T-helper 17 cell (primary cell): ENCODE measurements at regions not wholly inside any gene's neighbourhood (a gene's known extent, or its start where the extent isn't known, plus 50 kb on each side); places are given as distances from the start of the nearest gene placed in this dataset.
A peak's percentile ranks its signal among the peaks of the same experiment; 100 is the strongest.

Source experiments
- ATAC-seq: fragments of 150-1000 bp; cut with Tn5 transposase; 2 replicates; pipeline ENCODE4 v1.10.0; 2021; ENCODE audit warnings: mild to moderate bottlenecking, moderate library complexity
- DNase-seq, 3 donors: peaks; one replicate each; pipeline versions ENCODE4 v3.0.0 to v3.0.0-alpha.2; 2020 to 2021
- H3K9me3 ChIP-seq: one replicate; pipeline ENCODE4 v1.7.0; 2013; ENCODE audit warnings: low read length, mild to moderate bottlenecking; ENCODE audit not compliant: control insufficient read depth, poor library complexity, severe bottlenecking
- H3K27ac Mint-ChIP-seq: one replicate; pipeline ENCODE4 v1.8.0; 2022; ENCODE audit warnings: mild to moderate bottlenecking, moderate library complexity, mixed read lengths
- H3K27me3 Mint-ChIP-seq: one replicate; pipeline ENCODE4 v1.8.0; 2022; ENCODE audit warnings: mixed read lengths
- H3K36me3 Mint-ChIP-seq: one replicate; pipeline ENCODE4 v1.8.0; 2022; ENCODE audit warnings: low read depth, mixed read lengths
- H3K4me1 Mint-ChIP-seq: one replicate; pipeline ENCODE4 v1.8.0; 2022; ENCODE audit warnings: mild to moderate bottlenecking, mixed read lengths
- H3K4me3 Mint-ChIP-seq: one replicate; pipeline ENCODE4 v1.8.0; 2022; ENCODE audit warnings: mild to moderate bottlenecking, moderate library complexity, mixed read lengths

- H3K27ac Mint-ChIP-seq, result no peak overlapping the region
- peaks cover 12% of the 10 kb centered on the region for H3K27me3 Mint-ChIP-seq
- H3K36me3 Mint-ChIP-seq, result peaks cover 3% of the 10 kb centered on the region
These were observed 581.8 kb upstream of the WWC1 start for GRCh38 chr5:167709625-167710024.

DNA sequence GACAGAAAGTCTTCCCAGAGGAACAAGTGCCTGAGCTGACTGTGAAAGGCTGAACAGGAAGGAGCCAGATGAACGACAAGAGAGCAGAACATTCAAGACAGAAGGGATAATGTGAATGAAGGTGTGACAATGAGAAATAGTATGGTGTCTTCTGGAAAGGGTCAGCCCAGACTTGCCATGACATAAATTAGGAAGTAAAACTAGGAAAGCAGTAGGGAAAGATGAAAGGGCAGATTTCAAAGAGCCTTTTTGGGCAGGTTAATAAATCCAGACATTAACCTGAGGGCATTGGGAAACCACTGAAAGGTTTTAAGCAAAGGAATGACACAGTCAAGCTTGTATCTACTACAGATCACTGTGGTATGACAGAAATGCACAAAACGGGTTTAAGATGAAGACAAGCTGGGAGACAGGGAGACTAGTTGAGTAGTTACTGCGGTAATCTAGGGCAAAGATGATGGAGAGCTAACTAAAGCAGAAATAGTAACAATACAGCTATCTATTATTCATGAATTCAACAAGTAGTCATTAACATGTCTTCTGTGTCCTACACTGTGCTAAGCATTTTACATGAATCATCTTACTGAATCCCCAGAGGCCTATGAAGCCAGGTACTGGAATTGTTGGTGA is 580.9 kb upstream of the WWC1 start:
- peaks cover 12% of the 10 kb centered on the region for H3K27me3 Mint-ChIP-seq

More at GRCh38 chr5:167709625-167710024, 581.8 kb upstream of the WWC1 start:
- ATAC-seq (no peak), DNase-seq (no peak)
- H3K9me3 ChIP-seq, result no peaks in the 10 kb centered on the region
- H3K4me3 Mint-ChIP-seq, result no peak overlapping the region
- no peaks in the 10 kb centered on the region for H3K4me1 Mint-ChIP-seq

DNA sequence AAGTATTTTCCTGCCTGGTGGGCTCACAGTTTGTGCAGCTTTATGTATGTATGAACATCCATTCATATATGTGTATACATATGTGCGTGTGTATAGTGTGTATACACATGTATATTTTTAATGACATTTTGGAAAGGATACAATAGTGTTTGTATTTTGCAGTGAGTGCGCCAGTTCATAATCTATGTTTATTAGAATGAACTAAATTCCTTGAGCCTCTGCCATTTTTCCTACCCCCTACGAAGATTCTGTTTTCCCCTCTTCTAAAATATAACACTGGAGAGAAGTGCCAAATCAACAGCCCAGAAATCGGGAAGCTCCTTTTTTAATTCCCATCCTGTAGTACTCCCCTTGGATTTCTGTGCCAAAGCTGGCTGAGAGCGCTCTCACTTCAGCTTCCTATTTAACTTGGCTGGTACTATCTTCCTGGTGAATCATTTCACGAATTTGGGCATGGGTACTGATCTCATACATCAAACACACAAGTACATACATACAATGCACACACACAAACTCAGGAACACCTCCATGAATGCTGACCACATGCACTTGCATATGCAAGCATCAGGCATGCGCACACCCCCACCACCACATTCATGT is 578.4 kb upstream of the WWC1 start:
- H3K27ac Mint-ChIP-seq, result no peak overlapping the region
- no peaks in the 10 kb centered on the region for H3K9me3 ChIP-seq
- no peaks in the 10 kb centered on the region for H3K4me1 Mint-ChIP-seq
- H3K27me3 Mint-ChIP-seq, result peaks cover 12% of the 10 kb centered on the region
- ATAC-seq, result no peak
- H3K4me3 Mint-ChIP-seq, result no peak overlapping the region
- DNase-seq, result no peak
- H3K36me3 Mint-ChIP-seq, result no peaks in the 10 kb centered on the region

More for the DNA sequence above, 580.9 kb upstream of the WWC1 start:
- no peaks in the 10 kb centered on the region for H3K9me3 ChIP-seq
- H3K4me3 Mint-ChIP-seq, result no peak overlapping the region
- H3K36me3 Mint-ChIP-seq, result peaks cover 3% of the 10 kb centered on the region
- H3K27ac Mint-ChIP-seq, result no peak overlapping the region
- H3K4me1 Mint-ChIP-seq, result no peaks in the 10 kb centered on the region
- DNase-seq, result no peak
- no peak for ATAC-seq

DNA sequence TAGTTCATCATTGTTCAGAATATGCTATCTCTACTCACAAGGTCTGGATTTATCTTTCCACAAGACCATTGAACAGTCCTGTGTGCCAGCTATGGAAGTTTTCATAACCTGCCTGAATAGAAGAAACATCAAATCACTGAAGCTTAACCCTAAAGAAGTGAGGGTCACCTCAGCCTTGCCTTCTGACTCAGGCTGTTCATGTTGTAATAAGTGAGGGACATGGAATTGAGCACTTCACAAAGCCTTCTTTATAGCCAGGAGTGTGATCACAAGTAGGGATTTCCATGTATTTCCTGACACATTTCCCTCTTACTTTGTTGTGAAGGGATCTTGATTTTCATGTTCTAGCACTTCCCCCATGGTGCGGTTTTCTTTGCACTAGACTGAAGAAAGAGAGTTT is 577.5 kb upstream of the WWC1 start:
- Mint-ChIP-seq H3K27me3 (peaks cover 16% of the 10 kb centered on the region), H3K4me3 (no peak overlapping the region), H3K27ac (no peak overlapping the region), H3K4me1 (no peaks in the 10 kb centered on the region), H3K36me3 (no peaks in the 10 kb centered on the region)
- DNase-seq, result no peak
- no peak for ATAC-seq
- no peaks in the 10 kb centered on the region for H3K9me3 ChIP-seq

- Mint-ChIP-seq H3K27ac (no peak overlapping the region), H3K4me1 (no peaks in the 10 kb centered on the region), H3K4me3 (no peak overlapping the region), H3K36me3 (no peaks in the 10 kb centered on the region), H3K27me3 (peaks cover 27% of the 10 kb centered on the region)
- DNase-seq, result no peak
- ATAC-seq, result no peak
- H3K9me3 ChIP-seq, result no peaks in the 10 kb centered on the region
These were observed 575.2 kb upstream of the WWC1 start for GRCh38 chr5:167716126-167716775.

- no peak overlapping the region for H3K27ac Mint-ChIP-seq
- H3K36me3 Mint-ChIP-seq, result no peaks in the 10 kb centered on the region
- H3K9me3 ChIP-seq, result no peaks in the 10 kb centered on the region
- ATAC-seq (no peak), DNase-seq (no peak)
- H3K4me1 Mint-ChIP-seq, result peaks cover 9% of the 10 kb centered on the region
- H3K4me3 Mint-ChIP-seq, result no peak overlapping the region
- H3K27me3 Mint-ChIP-seq, result peaks cover 30% of the 10 kb centered on the region
These were observed 571.2 kb upstream of the WWC1 start for GRCh38 chr5:167720259-167720658.

- no peaks in the 10 kb centered on the region for H3K9me3 ChIP-seq
- DNase-seq (no peak), ATAC-seq (no peak)
- Mint-ChIP-seq H3K36me3 (no peaks in the 10 kb centered on the region), H3K4me1 (peaks cover 9% of the 10 kb centered on the region), H3K4me3 (no peak overlapping the region), H3K27me3 (peaks cover 30% of the 10 kb centered on the region), H3K27ac (no peak overlapping the region)
These were observed 570.7 kb upstream of the WWC1 start for GRCh38 chr5:167720676-167721260.

- Mint-ChIP-seq H3K4me1 (peaks cover 9% of the 10 kb centered on the region), H3K4me3 (no peak overlapping the region), H3K27me3 (peaks cover 30% of the 10 kb centered on the region), H3K27ac (no peak overlapping the region), H3K36me3 (no peaks in the 10 kb centered on the region)
- no peaks in the 10 kb centered on the region for H3K9me3 ChIP-seq
- DNase-seq, result no peak
- ATAC-seq, result no peak
These were observed 569.5 kb upstream of the WWC1 start for GRCh38 chr5:167721926-167722440.

- H3K27me3 Mint-ChIP-seq, result peaks cover 26% of the 10 kb centered on the region
- peak; percentile 85 for ATAC-seq
- peak; percentile 20 to 54 (median 22) for DNase-seq
- H3K36me3 Mint-ChIP-seq, result no peaks in the 10 kb centered on the region
- no peaks in the 10 kb centered on the region for H3K9me3 ChIP-seq
- H3K4me3 Mint-ChIP-seq, result no peak overlapping the region
- no peak overlapping the region for H3K27ac Mint-ChIP-seq
- H3K4me1 Mint-ChIP-seq, result peaks cover 9% of the 10 kb centered on the region
These were observed 568.1 kb upstream of the WWC1 start for GRCh38 chr5:167723254-167723871.

GRCh38 chr5:167725264-167725663 is 566.2 kb upstream of the WWC1 start:
- Mint-ChIP-seq H3K27ac (no peak overlapping the region), H3K4me3 (no peak overlapping the region), H3K27me3 (peaks cover 18% of the 10 kb centered on the region), H3K36me3 (no peaks in the 10 kb centered on the region), H3K4me1 (peaks cover 9% of the 10 kb centered on the region)
- no peak for DNase-seq
- ATAC-seq, result no peak
- no peaks in the 10 kb centered on the region for H3K9me3 ChIP-seq

DNA sequence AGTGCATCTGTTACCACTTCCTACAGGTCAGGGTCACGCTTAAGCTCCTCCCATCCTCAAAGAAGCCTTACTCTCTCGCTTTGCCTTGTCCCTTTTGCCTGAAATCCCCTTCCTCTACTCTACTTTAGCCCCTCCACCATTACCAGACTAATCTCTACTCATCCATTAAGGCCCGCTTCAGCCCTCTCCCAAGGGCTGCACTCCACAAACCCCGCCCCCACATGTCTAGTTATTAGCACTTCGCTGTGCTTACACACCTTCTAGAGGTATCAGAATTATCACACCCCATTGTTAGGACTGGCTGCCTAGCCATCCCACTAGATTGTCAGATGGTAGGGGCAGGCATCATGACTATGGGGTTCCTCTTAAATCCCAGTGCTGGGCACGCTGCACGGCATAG is 565.7 kb upstream of the WWC1 start:
- DNase-seq (no peak), ATAC-seq (no peak)
- H3K27ac Mint-ChIP-seq, result no peak overlapping the region
- H3K9me3 ChIP-seq, result no peaks in the 10 kb centered on the region
- H3K27me3 Mint-ChIP-seq, result peaks cover 18% of the 10 kb centered on the region
- peaks cover 9% of the 10 kb centered on the region for H3K4me1 Mint-ChIP-seq
- peak overlapping the region; percentile 47 for H3K4me3 Mint-ChIP-seq
- H3K36me3 Mint-ChIP-seq, result no peaks in the 10 kb centered on the region

- no peak overlapping the region for H3K4me3 Mint-ChIP-seq
These were observed 564.8 kb upstream of the WWC1 start for GRCh38 chr5:167726642-167727041.

DNA sequence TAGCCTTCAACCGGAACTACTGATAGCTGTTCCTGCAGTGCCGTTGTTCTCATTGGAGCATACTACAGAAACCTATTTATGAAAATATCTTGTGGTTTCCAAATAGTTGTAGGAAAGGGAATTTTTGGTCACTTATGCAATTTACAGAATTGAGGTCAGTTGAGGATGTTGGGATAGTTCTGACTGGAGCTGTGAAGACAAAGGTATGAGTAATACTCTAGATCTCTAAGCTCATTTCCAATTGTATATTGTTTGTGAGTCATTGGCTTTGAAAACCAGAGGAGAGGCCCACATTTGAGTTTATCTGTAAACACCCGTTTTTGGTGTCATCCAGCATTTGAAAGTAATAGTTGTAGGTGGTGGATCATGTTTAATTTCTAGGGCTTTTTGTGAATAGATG is 561.3 kb upstream of the WWC1 start:
- no peaks in the 10 kb centered on the region for H3K9me3 ChIP-seq
- peaks cover 7% of the 10 kb centered on the region for H3K27me3 Mint-ChIP-seq
- no peaks in the 10 kb centered on the region for H3K36me3 Mint-ChIP-seq
- no peaks in the 10 kb centered on the region for H3K4me1 Mint-ChIP-seq
- no peak overlapping the region for H3K27ac Mint-ChIP-seq
- DNase-seq, result no peak
- ATAC-seq, result no peak
- H3K4me3 Mint-ChIP-seq, result no peak overlapping the region

More at GRCh38 chr5:167726642-167727041, 564.8 kb upstream of the WWC1 start:
- H3K9me3 ChIP-seq, result no peaks in the 10 kb centered on the region
- Mint-ChIP-seq H3K36me3 (no peaks in the 10 kb centered on the region), H3K27ac (no peak overlapping the region), H3K4me1 (peaks cover 9% of the 10 kb centered on the region), H3K27me3 (peaks cover 11% of the 10 kb centered on the region)
- no peak for DNase-seq
- ATAC-seq, result no peak
